ENCODE measurements at regions not wholly inside any gene's neighbourhood (a gene's known extent, or its start where the extent isn't known, plus 50 kb on each side); places are given as distances from the start of the nearest gene placed in this dataset.

DNA sequence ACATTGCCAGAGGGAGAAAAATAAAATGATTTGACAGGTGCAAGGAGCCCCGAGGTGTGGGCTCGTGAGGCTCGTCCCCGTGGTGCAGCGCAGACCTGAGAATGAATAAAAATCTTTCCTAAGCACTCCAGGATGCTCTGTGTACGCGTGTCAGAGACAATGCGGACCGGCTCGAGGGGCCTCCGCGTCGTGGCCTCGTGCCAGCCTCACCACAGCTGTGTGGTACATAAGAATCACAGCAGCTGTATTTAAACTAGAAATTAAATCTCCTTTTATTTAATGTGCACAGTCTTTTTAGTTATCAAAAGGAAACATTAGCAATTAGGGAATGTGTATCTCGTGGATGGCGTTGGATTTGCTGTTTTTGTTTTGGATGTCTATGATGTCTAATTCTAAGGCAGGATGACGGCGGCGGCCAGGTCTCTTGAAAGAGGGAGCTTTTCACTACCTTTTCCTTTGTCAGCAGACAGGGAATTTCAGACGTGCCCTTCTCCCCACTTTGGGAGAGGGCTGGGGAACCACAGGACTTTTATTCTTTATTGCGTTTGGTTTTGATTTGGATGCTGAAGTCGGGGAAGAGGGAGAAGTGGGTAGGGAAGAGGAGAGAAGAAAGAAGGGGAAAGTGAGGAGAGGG lies 365.3 kb upstream of the SHH start:
- 72 to 81% (median 81%) methylated on average over 22 of the region's 22 CpGs for WGBS, 3 donors
- Histone ChIP-seq H3K9me3 (ENCODE audit: control insufficient read depth in 2 of 2, insufficient read depth in 1 of 2, low read depth in 1 of 2, low read length in 1 of 2) (no peaks in the 10 kb centered on the region), H3K27me3 (ENCODE audit: control insufficient read depth in 3 of 3, insufficient read depth in 3 of 3, low read length in 3 of 3) (no peaks in the 10 kb centered on the region), H3K4me3 (ENCODE audit: low read depth in 1 of 3, low read length in 3 of 3) (no peak overlapping the region), H3K4me1 (ENCODE audit: control insufficient read depth in 3 of 3, insufficient read depth in 2 of 3, low read depth in 1 of 3, low read length in 2 of 3) (no peaks in the 10 kb centered on the region), H3K27ac (ENCODE audit: low read depth in 1 of 3, low read length in 2 of 3) (no peak overlapping the region), H3K36me3 (ENCODE audit: control insufficient read depth in 3 of 3, insufficient read depth in 2 of 3, low read depth in 1 of 3, low read length in 3 of 3) (no peaks in the 10 kb centered on the region)
- DNase-seq (no peak), FAIRE-seq (no peak)

- FAIRE-seq: no peak
- Histone ChIP-seq H3K27me3 (ENCODE audit: control insufficient read depth in 3 of 3, insufficient read depth in 3 of 3, low read length in 3 of 3) (no peaks in the 10 kb centered on the region), H3K4me1 (ENCODE audit: control insufficient read depth in 3 of 3, insufficient read depth in 2 of 3, low read depth in 1 of 3, low read length in 2 of 3) (no peaks in the 10 kb centered on the region), H3K27ac (ENCODE audit: low read depth in 1 of 3, low read length in 2 of 3) (no peak overlapping the region), H3K36me3 (ENCODE audit: control insufficient read depth in 3 of 3, insufficient read depth in 2 of 3, low read depth in 1 of 3, low read length in 3 of 3) (no peaks in the 10 kb centered on the region), H3K9me3 (ENCODE audit: control insufficient read depth in 2 of 2, insufficient read depth in 1 of 2, low read depth in 1 of 2, low read length in 1 of 2) (no peaks in the 10 kb centered on the region), H3K4me3 (ENCODE audit: low read depth in 1 of 3, low read length in 3 of 3) (no peak overlapping the region)
- no peak for DNase-seq
- WGBS, 3 donors: 85 to 93% (median 91%) methylated on average over 7 of the region's 7 CpGs
Measured at GRCh38 chr7:156176039-156176438, 363.8 kb upstream of the SHH start.

GRCh38 chr7:156175003-156175402 lies 362.7 kb upstream of the SHH start:
- Histone ChIP-seq H3K36me3 (ENCODE audit: control insufficient read depth in 3 of 3, insufficient read depth in 2 of 3, low read depth in 1 of 3, low read length in 3 of 3) (no peaks in the 10 kb centered on the region), H3K27ac (ENCODE audit: low read depth in 1 of 3, low read length in 2 of 3) (no peak overlapping the region), H3K4me1 (ENCODE audit: control insufficient read depth in 3 of 3, insufficient read depth in 2 of 3, low read depth in 1 of 3, low read length in 2 of 3) (no peaks in the 10 kb centered on the region), H3K4me3 (ENCODE audit: low read depth in 1 of 3, low read length in 3 of 3) (no peak overlapping the region), H3K9me3 (ENCODE audit: control insufficient read depth in 2 of 2, insufficient read depth in 1 of 2, low read depth in 1 of 2, low read length in 1 of 2) (no peaks in the 10 kb centered on the region), H3K27me3 (ENCODE audit: control insufficient read depth in 3 of 3, insufficient read depth in 3 of 3, low read length in 3 of 3) (no peaks in the 10 kb centered on the region)
- no peak for DNase-seq
- WGBS, 3 donors: 79 to 84% (median 80%) methylated on average over 10 of the region's 10 CpGs
- FAIRE-seq: no peak

GRCh38 chr7:156174428-156174827 lies 362.2 kb upstream of the SHH start:
- WGBS, 3 donors: 84 to 89% (median 86%) methylated on average over 15 to 17 of the region's 17 CpGs
- no peak overlapping the region for H3K4me3 ChIP-seq (ENCODE audit: low read depth in 1 of 3, low read length in 3 of 3)
- H3K27ac ChIP-seq (ENCODE audit: low read depth in 1 of 3, low read length in 2 of 3): no peak overlapping the region
- DNase-seq: no peak
- no peak for FAIRE-seq
- H3K9me3 ChIP-seq (ENCODE audit: control insufficient read depth in 2 of 2, insufficient read depth in 1 of 2, low read depth in 1 of 2, low read length in 1 of 2): no peaks in the 10 kb centered on the region
- H3K36me3 ChIP-seq (ENCODE audit: control insufficient read depth in 3 of 3, insufficient read depth in 2 of 3, low read depth in 1 of 3, low read length in 3 of 3): no peaks in the 10 kb centered on the region
- H3K27me3 ChIP-seq (ENCODE audit: control insufficient read depth in 3 of 3, insufficient read depth in 3 of 3, low read length in 3 of 3): no peaks in the 10 kb centered on the region
- no peaks in the 10 kb centered on the region for H3K4me1 ChIP-seq (ENCODE audit: control insufficient read depth in 3 of 3, insufficient read depth in 2 of 3, low read depth in 1 of 3, low read length in 2 of 3)

DNA sequence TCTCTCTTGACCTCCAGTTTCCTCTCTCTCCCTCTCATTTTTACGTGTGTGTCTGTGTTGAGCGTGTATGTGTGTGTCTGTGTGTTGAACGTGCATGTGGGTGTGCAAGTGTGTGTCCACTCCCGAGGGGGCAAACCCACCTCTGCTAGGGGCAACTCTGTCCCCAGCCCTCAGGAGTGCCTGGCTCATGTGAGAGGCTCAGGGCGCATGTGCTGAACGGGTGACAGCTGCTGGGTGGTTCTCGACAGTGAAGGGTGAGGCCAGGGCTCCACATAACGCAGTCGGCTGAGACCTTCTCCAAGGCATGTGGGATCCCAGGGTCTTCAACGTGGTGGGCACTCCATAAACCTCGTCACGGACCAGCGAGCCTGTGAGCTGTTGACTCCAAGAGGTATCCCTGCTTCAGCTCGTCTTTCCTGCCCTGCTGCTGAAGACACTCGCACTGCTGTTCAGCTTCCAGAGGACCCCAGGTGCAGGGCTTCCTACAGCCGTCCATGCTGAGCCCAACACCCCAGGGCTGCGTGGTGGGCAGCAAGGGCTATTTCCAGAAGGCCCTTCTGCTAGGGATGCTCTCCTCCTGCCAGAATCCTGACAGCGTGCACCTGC lies 361.6 kb upstream of the SHH start:
- H3K36me3 ChIP-seq (ENCODE audit: control insufficient read depth in 3 of 3, insufficient read depth in 2 of 3, low read depth in 1 of 3, low read length in 3 of 3): no peaks in the 10 kb centered on the region
- H3K4me1 ChIP-seq (ENCODE audit: control insufficient read depth in 3 of 3, insufficient read depth in 2 of 3, low read depth in 1 of 3, low read length in 2 of 3): no peaks in the 10 kb centered on the region
- FAIRE-seq (no peak), DNase-seq (no peak)
- H3K27me3 ChIP-seq (ENCODE audit: control insufficient read depth in 3 of 3, insufficient read depth in 3 of 3, low read length in 3 of 3): no peaks in the 10 kb centered on the region
- H3K4me3 ChIP-seq (ENCODE audit: low read depth in 1 of 3, low read length in 3 of 3): no peak overlapping the region
- H3K9me3 ChIP-seq (ENCODE audit: control insufficient read depth in 2 of 2, insufficient read depth in 1 of 2, low read depth in 1 of 2, low read length in 1 of 2): no peaks in the 10 kb centered on the region
- 82 to 84% (median 83%) methylated on average over 18 of the region's 18 CpGs for WGBS, 3 donors
- H3K27ac ChIP-seq (ENCODE audit: low read depth in 1 of 3, low read length in 2 of 3): no peak overlapping the region

GRCh38 chr7:156173346-156173745 lies 361.1 kb upstream of the SHH start:
- DNase-seq (no peak), FAIRE-seq (no peak)
- Histone ChIP-seq H3K9me3 (ENCODE audit: control insufficient read depth in 2 of 2, insufficient read depth in 1 of 2, low read depth in 1 of 2, low read length in 1 of 2) (no peaks in the 10 kb centered on the region), H3K27me3 (ENCODE audit: control insufficient read depth in 3 of 3, insufficient read depth in 3 of 3, low read length in 3 of 3) (no peaks in the 10 kb centered on the region), H3K4me3 (ENCODE audit: low read depth in 1 of 3, low read length in 3 of 3) (no peak overlapping the region), H3K36me3 (ENCODE audit: control insufficient read depth in 3 of 3, insufficient read depth in 2 of 3, low read depth in 1 of 3, low read length in 3 of 3) (no peaks in the 10 kb centered on the region), H3K4me1 (ENCODE audit: control insufficient read depth in 3 of 3, insufficient read depth in 2 of 3, low read depth in 1 of 3, low read length in 2 of 3) (no peaks in the 10 kb centered on the region), H3K27ac (ENCODE audit: low read depth in 1 of 3, low read length in 2 of 3) (no peak overlapping the region)
- 61 to 68% (median 68%) methylated on average over 13 of the region's 13 CpGs for WGBS, 3 donors

- Histone ChIP-seq H3K4me1 (ENCODE audit: control insufficient read depth in 3 of 3, insufficient read depth in 2 of 3, low read depth in 1 of 3, low read length in 2 of 3) (no peaks in the 10 kb centered on the region), H3K9me3 (ENCODE audit: control insufficient read depth in 2 of 2, insufficient read depth in 1 of 2, low read depth in 1 of 2, low read length in 1 of 2) (no peaks in the 10 kb centered on the region), H3K27ac (ENCODE audit: low read depth in 1 of 3, low read length in 2 of 3) (no peak overlapping the region), H3K4me3 (ENCODE audit: low read depth in 1 of 3, low read length in 3 of 3) (no peak overlapping the region), H3K36me3 (ENCODE audit: control insufficient read depth in 3 of 3, insufficient read depth in 2 of 3, low read depth in 1 of 3, low read length in 3 of 3) (no peaks in the 10 kb centered on the region), H3K27me3 (ENCODE audit: control insufficient read depth in 3 of 3, insufficient read depth in 3 of 3, low read length in 3 of 3) (no peaks in the 10 kb centered on the region)
- no peak for FAIRE-seq
- no peak for DNase-seq
- WGBS, 3 donors: 79 to 81% (median 81%) methylated on average over 6 of the region's 6 CpGs
Measured at GRCh38 chr7:156172638-156173037, 360.4 kb upstream of the SHH start.

DNA sequence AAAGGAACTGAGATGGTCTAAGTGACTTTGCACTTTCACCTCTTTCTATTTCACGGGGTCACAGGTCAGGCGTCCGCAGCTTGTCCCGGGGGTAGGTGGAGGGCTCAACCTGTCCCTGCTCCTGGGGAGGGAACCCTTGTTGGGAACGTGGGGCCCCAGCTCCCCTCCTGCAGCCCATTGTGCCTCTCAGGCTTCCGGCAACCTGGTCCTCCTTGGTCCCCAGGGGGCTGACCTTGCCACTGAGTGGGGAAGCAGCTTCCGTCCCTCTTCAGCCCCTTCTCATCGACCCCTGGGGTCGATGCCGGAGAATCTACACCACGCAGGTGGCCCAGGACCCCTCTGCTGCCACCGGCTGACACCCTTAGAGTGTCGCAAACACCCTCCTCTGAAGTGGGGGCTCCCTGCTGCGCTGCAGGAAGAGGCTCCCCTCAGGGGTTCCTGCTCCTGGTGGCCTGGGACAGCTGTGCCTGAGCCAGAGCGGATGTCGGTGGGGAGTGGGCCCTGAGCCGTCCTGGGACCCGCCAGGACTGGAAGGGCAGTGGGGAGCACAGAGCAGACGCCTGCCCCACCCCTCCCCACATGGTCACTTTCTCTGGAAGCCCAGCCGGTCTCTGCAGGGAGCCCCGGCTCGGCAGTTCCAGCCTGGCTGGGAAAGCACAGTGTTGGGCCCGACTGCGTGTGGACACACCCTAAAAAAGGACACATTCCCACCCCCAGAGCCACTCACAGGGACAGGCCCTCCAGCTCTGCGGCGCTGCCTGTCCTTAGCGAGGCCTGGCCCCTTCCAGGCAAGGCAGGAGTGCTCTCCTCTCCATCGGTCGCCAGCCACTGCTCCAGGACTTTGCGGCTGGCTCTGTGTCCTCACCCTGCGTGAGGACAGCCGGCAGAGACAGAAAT lies 357.5 kb upstream of the SHH start:
- no peaks in the 10 kb centered on the region for H3K9me3 ChIP-seq (ENCODE audit: control insufficient read depth in 2 of 2, insufficient read depth in 1 of 2, low read depth in 1 of 2, low read length in 1 of 2)
- H3K27ac ChIP-seq (ENCODE audit: low read depth in 1 of 3, low read length in 2 of 3): no peak overlapping the region
- DNase-seq: no peak
- WGBS, 3 donors: 70 to 72% (median 70%) methylated on average over 29 to 32 of the region's 32 CpGs
- FAIRE-seq: no peak
- no peaks in the 10 kb centered on the region for H3K27me3 ChIP-seq (ENCODE audit: control insufficient read depth in 3 of 3, insufficient read depth in 3 of 3, low read length in 3 of 3)
- H3K4me1 ChIP-seq (ENCODE audit: control insufficient read depth in 3 of 3, insufficient read depth in 2 of 3, low read depth in 1 of 3, low read length in 2 of 3): no peaks in the 10 kb centered on the region
- no peak overlapping the region for H3K4me3 ChIP-seq (ENCODE audit: low read depth in 1 of 3, low read length in 3 of 3)
- no peaks in the 10 kb centered on the region for H3K36me3 ChIP-seq (ENCODE audit: control insufficient read depth in 3 of 3, insufficient read depth in 2 of 3, low read depth in 1 of 3, low read length in 3 of 3)
